ENCODE measurements at regions not wholly inside any gene's neighbourhood (a gene's known extent, or its start where the extent isn't known, plus 50 kb on each side); places are given as distances from the start of the nearest gene placed in this dataset.

DNA sequence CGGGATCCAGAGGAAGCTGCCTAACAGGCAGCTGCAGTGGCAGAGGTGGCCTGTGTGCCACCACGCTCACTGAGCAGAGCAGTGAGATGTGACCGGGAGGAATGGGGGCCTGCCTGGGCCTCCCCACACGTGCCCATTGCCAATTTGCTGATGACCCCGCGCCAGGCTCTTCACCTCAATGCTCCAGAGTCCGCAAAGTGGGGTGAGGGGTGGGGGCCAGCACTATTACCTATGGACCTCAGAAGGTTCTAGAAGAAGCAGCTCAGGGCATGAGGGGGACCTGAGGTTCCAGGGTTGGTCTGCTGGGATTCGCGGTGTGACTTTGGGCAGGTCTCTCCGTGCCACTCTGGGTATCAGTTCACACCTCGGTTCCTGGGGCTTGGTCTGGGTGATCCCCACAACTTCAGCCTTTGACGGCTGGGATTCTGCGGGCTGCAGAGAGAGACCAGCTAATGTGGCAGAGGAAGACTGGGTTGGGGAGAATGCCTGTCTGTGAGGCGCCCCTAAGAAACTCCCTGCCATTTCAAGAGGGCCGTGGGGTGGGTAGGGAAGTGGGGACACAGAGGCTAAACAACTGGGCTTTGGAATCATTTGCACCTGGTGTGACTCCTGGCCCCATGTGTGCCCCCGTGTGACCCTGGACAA lies 231.0 kb upstream of the MVB12B start:
- ChIA-PET POLR2A (ENCODE audit: low non-redundant PET) (no interaction called here), CTCF (no interaction called here)
- H3K27ac ChIP-seq: no peak overlapping the region
- no peak for DNase-seq (ENCODE audit: low spot score)
- TF ChIP-seq, protein P1, sequence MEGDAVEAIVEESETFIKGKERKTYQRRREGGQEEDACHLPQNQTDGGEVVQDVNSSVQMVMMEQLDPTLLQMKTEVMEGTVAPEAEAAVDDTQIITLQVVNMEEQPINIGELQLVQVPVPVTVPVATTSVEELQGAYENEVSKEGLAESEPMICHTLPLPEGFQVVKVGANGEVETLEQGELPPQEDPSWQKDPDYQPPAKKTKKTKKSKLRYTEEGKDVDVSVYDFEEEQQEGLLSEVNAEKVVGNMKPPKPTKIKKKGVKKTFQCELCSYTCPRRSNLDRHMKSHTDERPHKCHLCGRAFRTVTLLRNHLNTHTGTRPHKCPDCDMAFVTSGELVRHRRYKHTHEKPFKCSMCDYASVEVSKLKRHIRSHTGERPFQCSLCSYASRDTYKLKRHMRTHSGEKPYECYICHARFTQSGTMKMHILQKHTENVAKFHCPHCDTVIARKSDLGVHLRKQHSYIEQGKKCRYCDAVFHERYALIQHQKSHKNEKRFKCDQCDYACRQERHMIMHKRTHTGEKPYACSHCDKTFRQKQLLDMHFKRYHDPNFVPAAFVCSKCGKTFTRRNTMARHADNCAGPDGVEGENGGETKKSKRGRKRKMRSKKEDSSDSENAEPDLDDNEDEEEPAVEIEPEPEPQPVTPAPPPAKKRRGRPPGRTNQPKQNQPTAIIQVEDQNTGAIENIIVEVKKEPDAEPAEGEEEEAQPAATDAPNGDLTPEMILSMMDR (conservative IDR thresholded peaks at IDR 0.05; ENCODE audit: low read depth): no peak

DNA sequence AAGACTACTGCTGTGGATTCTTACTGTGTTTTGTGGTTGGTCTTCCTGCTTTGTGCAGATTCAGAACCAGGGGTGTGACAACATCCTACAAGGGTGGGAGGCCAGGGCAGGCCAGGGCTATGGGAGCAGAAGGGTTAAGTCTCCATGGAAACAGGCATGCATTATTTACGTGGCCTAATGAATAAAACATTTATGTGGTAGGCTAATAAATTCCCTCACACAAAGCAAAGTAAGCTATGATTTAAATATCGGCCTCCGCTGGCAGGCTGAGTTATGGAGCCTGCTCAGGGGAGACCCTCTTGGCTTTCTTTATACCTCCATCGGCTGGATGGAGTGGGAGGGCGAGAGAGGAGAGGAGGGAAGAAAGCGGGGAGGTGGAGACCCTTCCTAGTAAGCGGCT lies 230.3 kb upstream of the MVB12B start:
- DNase-seq (ENCODE audit: low spot score): no peak
- TF ChIP-seq, protein P1 (conservative IDR thresholded peaks at IDR 0.05; ENCODE audit: low read depth): no peak
- no peak overlapping the region for H3K27ac ChIP-seq
- ChIA-PET POLR2A (ENCODE audit: low non-redundant PET) (no interaction called here), CTCF (no interaction called here)

DNA sequence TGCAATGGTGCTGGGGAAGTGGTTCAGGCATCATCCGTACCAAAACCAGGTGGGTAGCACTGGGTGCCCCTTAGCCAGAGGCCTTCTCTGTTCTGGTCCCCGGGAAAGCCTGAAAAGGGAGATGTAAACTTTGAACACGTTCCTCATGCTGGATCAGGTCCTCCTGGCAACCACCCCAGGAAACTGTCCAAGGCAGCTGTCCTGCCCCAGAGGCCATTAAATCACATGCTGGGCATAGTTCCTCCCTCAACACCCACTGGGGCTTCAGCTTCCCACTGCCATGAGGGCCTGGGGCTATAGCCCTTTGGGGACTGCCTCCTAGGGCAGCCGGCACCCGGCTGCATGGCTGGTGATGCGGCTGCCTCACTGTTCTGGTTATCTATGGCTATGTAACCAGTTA lies 228.9 kb upstream of the MVB12B start:
- CTCF ChIA-PET: no interaction called here
- no peak overlapping the region for H3K27ac ChIP-seq
- TF ChIP-seq, protein P1 (conservative IDR thresholded peaks at IDR 0.05; ENCODE audit: low read depth): no peak
- POLR2A ChIA-PET (ENCODE audit: low non-redundant PET): no interaction called here
- no peak for DNase-seq (ENCODE audit: low spot score)

DNA sequence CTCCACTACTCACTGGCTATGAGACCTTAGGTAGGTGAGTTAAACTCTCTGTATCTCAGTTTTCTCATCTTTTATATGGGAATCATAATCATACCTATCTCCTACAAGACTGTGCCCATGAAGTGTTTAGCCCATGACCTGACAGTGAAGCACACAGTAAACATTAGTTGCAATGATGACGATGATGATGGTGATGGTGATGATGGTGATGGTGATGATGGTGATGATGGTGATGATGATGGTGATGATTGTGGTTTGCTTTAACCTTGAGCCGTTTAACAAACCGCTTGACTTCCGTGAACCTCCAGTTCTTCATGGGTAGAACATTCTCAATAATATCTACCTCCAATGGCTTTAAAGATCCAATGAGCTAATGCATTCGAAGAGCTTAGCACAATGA lies 220.2 kb upstream of the MVB12B start:
- ChIA-PET POLR2A (ENCODE audit: low non-redundant PET) (no interaction called here), CTCF (no interaction called here)

DNA sequence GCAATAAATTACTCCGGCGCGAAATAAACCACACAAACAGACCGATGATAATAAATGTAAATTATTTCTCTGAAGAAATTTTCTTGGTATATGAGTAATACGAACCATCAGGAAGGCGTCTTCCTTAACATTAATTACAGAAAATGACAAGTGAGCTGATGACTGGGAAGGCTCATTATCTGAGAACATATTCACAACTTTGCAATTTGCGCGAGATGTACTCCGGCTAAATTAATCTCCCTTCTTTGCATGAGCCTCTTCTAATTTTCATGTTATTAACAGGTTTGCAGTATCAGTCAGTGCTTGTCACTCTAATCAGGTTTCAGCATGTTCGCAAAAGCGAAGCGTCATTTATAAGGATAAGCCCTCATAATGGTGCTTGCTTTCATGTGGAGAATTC lies 218.9 kb upstream of the MVB12B start:
- H3K27ac ChIP-seq: no peak overlapping the region
- no peak for DNase-seq (ENCODE audit: low spot score)
- POLR2A ChIA-PET (ENCODE audit: low non-redundant PET): no interaction called here
- CTCF ChIA-PET: no interaction called here
- TF ChIP-seq, protein P1 (conservative IDR thresholded peaks at IDR 0.05; ENCODE audit: low read depth): no peak

More for the DNA sequence above, 220.2 kb upstream of the MVB12B start:
- DNase-seq (ENCODE audit: low spot score): no peak
- H3K27ac ChIP-seq: no peak overlapping the region
- TF ChIP-seq, protein P1 (conservative IDR thresholded peaks at IDR 0.05; ENCODE audit: low read depth): no peak

DNA sequence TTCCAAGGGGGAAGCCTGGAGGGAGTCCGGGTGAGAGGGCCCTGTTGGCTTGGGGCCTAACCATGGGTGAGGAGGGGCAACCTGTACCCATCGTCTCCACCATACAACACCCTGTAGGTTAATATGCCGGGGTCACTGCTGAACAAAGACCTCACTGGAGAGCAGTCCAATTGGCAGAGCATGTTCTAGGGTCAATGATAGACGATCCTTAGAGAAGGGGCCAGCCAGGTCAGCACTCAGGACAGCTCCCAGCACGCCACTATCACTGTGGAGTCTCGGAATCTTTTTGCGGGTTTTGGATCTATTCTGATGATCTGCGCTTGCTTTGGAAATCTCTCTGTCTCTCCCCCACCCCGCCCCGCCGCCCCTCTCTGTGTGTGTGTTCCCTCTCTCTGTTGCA lies 218.4 kb upstream of the MVB12B start:
- ChIA-PET POLR2A (ENCODE audit: low non-redundant PET) (no interaction called here), CTCF (no interaction called here)
- H3K27ac ChIP-seq: no peak overlapping the region
- peak; percentile 36 for DNase-seq (ENCODE audit: low spot score)
- TF ChIP-seq, protein P1 (conservative IDR thresholded peaks at IDR 0.05; ENCODE audit: low read depth): no peak

DNA sequence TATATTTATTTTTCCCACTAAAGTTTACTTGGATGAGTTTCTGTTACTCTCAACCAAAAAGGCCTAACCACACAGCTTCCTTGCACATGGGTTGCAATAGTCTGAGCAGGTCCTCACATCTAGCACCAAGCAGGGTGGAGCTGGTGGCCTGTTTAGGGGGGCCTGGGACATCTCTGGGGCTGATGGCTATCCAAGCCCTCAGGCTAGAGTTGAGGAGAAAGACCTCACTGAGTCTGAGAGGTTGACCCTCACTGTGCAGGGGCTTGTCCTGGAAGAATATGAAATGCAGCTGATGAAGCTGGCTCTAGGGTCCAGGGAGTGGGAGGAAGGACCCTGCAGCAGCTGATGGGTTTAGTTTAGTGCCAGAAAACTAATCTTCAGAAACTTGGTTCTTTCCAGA lies 217.1 kb upstream of the MVB12B start:
- no peak overlapping the region for H3K27ac ChIP-seq
- no peak for DNase-seq (ENCODE audit: low spot score)
- CTCF ChIA-PET: no interaction called here
- POLR2A ChIA-PET (ENCODE audit: low non-redundant PET): no interaction called here
- TF ChIP-seq, protein P1 (conservative IDR thresholded peaks at IDR 0.05; ENCODE audit: low read depth): no peak

Measured in RWPE1 (cell line).